ENCODE measurements at regions not wholly inside any gene's neighbourhood (a gene's known extent, or its start where the extent isn't known, plus 50 kb on each side); places are given as distances from the start of the nearest gene placed in this dataset.

DNA sequence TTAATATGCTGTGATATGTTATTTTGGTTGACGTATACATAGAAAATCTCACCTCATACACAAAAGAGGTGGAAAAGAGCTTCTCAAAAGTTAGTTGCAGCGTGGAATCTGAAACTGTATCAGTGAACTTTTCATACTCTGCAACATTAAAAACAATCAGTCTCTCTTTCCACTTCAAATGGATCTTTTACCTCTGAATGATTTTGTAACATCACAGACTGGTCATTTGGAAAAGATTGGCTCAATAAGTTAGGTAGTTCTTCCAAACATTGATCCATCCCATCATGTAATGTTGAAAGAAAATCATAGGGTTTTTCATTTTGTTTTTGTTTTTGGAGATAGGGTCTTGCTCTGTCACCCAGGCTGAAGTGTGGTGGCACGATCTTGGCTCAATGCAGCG lies 131.1 kb downstream of the AHR start:
- no peak overlapping the region for H3K4me3 Mint-ChIP-seq
- DNase-seq: no peak
- H3K4me3 ChIP-seq (ENCODE audit: low read length): no peak overlapping the region
- no peak overlapping the region for H3K27ac ChIP-seq (ENCODE audit: low read depth, low read length)
- H3K27me3 Mint-ChIP-seq (ENCODE audit: insufficient read depth): no peaks in the 10 kb centered on the region
- TF ChIP-seq, protein P1, sequence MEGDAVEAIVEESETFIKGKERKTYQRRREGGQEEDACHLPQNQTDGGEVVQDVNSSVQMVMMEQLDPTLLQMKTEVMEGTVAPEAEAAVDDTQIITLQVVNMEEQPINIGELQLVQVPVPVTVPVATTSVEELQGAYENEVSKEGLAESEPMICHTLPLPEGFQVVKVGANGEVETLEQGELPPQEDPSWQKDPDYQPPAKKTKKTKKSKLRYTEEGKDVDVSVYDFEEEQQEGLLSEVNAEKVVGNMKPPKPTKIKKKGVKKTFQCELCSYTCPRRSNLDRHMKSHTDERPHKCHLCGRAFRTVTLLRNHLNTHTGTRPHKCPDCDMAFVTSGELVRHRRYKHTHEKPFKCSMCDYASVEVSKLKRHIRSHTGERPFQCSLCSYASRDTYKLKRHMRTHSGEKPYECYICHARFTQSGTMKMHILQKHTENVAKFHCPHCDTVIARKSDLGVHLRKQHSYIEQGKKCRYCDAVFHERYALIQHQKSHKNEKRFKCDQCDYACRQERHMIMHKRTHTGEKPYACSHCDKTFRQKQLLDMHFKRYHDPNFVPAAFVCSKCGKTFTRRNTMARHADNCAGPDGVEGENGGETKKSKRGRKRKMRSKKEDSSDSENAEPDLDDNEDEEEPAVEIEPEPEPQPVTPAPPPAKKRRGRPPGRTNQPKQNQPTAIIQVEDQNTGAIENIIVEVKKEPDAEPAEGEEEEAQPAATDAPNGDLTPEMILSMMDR (conservative IDR thresholded peaks at IDR 0.05): no peak
- H3K27me3 ChIP-seq (ENCODE audit: control insufficient read depth, insufficient read depth, low read length, poor library complexity, severe bottlenecking): no peaks in the 10 kb centered on the region
- H3K36me3 ChIP-seq (ENCODE audit: control insufficient read depth, insufficient read depth, low read length): no peaks in the 10 kb centered on the region
- H3K36me3 Mint-ChIP-seq (ENCODE audit: low read depth): peaks cover 3% of the 10 kb centered on the region
- peaks cover 24% of the 10 kb centered on the region for H3K9me3 Mint-ChIP-seq
- no peak overlapping the region for H3K27ac Mint-ChIP-seq
- peaks cover 23% of the 10 kb centered on the region for H3K9me3 ChIP-seq (ENCODE audit: control insufficient read depth, low read length)
- H3K9ac ChIP-seq (ENCODE audit: extremely low read depth, low read length, poor library complexity, severe bottlenecking): no peak overlapping the region
- 74% methylated on average over 3 of the region's 4 CpGs; no CpG with 5 or more reads in 1 of the 2 experiments for WGBS, 2 experiments (ENCODE audit: insufficient coverage in 1 of 2, insufficient read length in 1 of 2)
- no peaks in the 10 kb centered on the region for H3K4me1 ChIP-seq (ENCODE audit: control insufficient read depth, insufficient read depth, low read length)
- no peaks in the 10 kb centered on the region for H3K4me1 Mint-ChIP-seq

DNA sequence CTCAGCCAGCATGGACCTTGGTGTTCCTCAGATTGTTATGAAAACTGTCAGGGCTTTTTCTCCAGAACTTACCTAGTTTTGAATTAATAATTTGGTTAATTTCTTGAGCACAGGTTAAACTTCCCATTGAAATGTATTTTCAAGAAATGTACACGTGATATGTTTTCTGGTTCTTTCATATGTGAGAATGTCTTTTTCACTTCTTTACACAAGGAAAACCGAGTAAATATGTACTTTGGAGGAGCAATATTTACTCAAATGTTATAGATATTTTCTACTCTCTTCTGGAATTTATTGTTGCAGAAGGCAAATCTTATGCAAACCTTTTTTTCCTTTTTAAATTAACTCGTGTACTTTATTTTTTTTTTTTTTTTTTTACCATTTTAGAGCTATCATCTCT lies 134.3 kb downstream of the AHR start:
- TF ChIP-seq, protein P1 (conservative IDR thresholded peaks at IDR 0.05): no peak
- H3K4me3 ChIP-seq (ENCODE audit: low read length): no peak overlapping the region
- H3K27me3 Mint-ChIP-seq (ENCODE audit: insufficient read depth): no peaks in the 10 kb centered on the region
- H3K27ac ChIP-seq (ENCODE audit: low read depth, low read length): no peak overlapping the region
- no peaks in the 10 kb centered on the region for H3K27me3 ChIP-seq (ENCODE audit: control insufficient read depth, insufficient read depth, low read length, poor library complexity, severe bottlenecking)
- no peak overlapping the region for H3K27ac Mint-ChIP-seq
- H3K9ac ChIP-seq (ENCODE audit: extremely low read depth, low read length, poor library complexity, severe bottlenecking): no peak overlapping the region
- peaks cover 15% of the 10 kb centered on the region for H3K9me3 Mint-ChIP-seq
- peaks cover 12% of the 10 kb centered on the region for H3K9me3 ChIP-seq (ENCODE audit: control insufficient read depth, low read length)
- H3K36me3 Mint-ChIP-seq (ENCODE audit: low read depth): peaks cover 3% of the 10 kb centered on the region
- no peak for DNase-seq
- no peak overlapping the region for H3K4me3 Mint-ChIP-seq
- no peaks in the 10 kb centered on the region for H3K36me3 ChIP-seq (ENCODE audit: control insufficient read depth, insufficient read depth, low read length)
- no peaks in the 10 kb centered on the region for H3K4me1 ChIP-seq (ENCODE audit: control insufficient read depth, insufficient read depth, low read length)
- H3K4me1 Mint-ChIP-seq: no peaks in the 10 kb centered on the region
- 80% methylated on average over 1 to 3 of the region's 3 CpGs for WGBS, 2 experiments (ENCODE audit: insufficient coverage in 1 of 2, insufficient read length in 1 of 2)

DNA sequence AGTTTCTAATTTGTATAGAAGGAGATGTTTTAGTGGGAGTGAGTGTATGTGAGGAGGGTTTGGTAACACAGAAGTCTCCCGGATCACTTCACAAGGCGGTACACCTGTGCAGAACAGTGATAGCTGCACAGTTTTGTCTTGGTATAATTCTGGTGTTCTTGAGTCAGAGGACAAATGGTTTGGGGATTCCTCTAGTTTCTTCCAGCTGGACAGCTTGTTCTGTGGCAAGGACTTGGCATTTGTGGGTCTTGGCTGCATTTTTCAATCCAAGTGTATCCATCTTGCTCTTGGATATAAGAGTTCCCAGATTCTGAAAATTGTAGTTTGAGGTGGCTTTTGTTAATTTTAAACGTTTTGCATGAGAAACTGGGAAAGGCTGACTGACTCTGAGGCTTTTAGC lies 135.7 kb downstream of the AHR start:
- Histone ChIP-seq H3K36me3 (ENCODE audit: control insufficient read depth, insufficient read depth, low read length) (no peaks in the 10 kb centered on the region), H3K27me3 (ENCODE audit: control insufficient read depth, insufficient read depth, low read length, poor library complexity, severe bottlenecking) (no peaks in the 10 kb centered on the region), H3K4me1 (ENCODE audit: control insufficient read depth, insufficient read depth, low read length) (no peaks in the 10 kb centered on the region), H3K4me3 (ENCODE audit: low read length) (no peak overlapping the region), H3K9ac (ENCODE audit: extremely low read depth, low read length, poor library complexity, severe bottlenecking) (no peak overlapping the region), H3K27ac (ENCODE audit: low read depth, low read length) (no peak overlapping the region), H3K9me3 (ENCODE audit: control insufficient read depth, low read length) (no peaks in the 10 kb centered on the region)
- H3K27me3 Mint-ChIP-seq (ENCODE audit: insufficient read depth): no peaks in the 10 kb centered on the region
- peaks cover 3% of the 10 kb centered on the region for H3K9me3 Mint-ChIP-seq
- 80 to 88% methylated on average over 1 to 3 of the region's 3 CpGs for WGBS, 2 experiments (ENCODE audit: insufficient coverage in 1 of 2, insufficient read length in 1 of 2)
- DNase-seq: no peak
- H3K27ac Mint-ChIP-seq: no peak overlapping the region
- TF ChIP-seq, protein P1 (conservative IDR thresholded peaks at IDR 0.05): no peak
- no peaks in the 10 kb centered on the region for H3K36me3 Mint-ChIP-seq (ENCODE audit: low read depth)
- H3K4me1 Mint-ChIP-seq: no peaks in the 10 kb centered on the region
- no peak overlapping the region for H3K4me3 Mint-ChIP-seq

Data from endodermal cell (in vitro differentiated cells).